Prostate gland (tissue), 2 donors: ENCODE measurements at regions not wholly inside any gene's neighbourhood (a gene's known extent, or its start where the extent isn't known, plus 50 kb on each side); places are given as distances from the start of the nearest gene placed in this dataset.

Experiments
- CTCF ChIP-seq, 4 experiments: fragments of 200-600 bp in 2 of 4; fragments of 450-650 bp in 2 of 4; sonication (generic) in 2 of 4; IDR thresholded peaks; 1 replicate in 3 of 4; 2 replicates in 1 of 4; pipeline ENCODE4 v1.5.1; 2016 to 2019; ENCODE audit warnings: antibody characterized with exemption in 4 of 4, mild to moderate bottlenecking in 2 of 4, moderate library complexity in 2 of 4
- POLR2A ChIP-seq: fragments of 450-650 bp; IDR thresholded peaks from one replicate; pipeline ENCODE4 v1.6.1; 2016; ENCODE audit warnings: antibody characterized with exemption, mild to moderate bottlenecking
- POLR2AphosphoS5 ChIP-seq: sonication (generic); formaldehyde crosslinking; IDR thresholded peaks from one replicate; pipeline ENCODE4 v1.6.1; 2017; ENCODE audit warnings: antibody characterized with exemption

- no peak for TF ChIP-seq CTCF (IDR thresholded peaks at IDR 0.05)
- TF ChIP-seq POLR2A = no peak
- TF ChIP-seq POLR2AphosphoS5 = no peak
Observed at GRCh38 chr18:27609221-27609620, 424.1 kb upstream of the CHST9 start.
